Uterus (tissue), 2 donors: ENCODE measurements at regions not wholly inside any gene's neighbourhood (a gene's known extent, or its start where the extent isn't known, plus 50 kb on each side); places are given as distances from the start of the nearest gene placed in this dataset.
"Not testable (repeated sequence)": the region's sequence is repeated elsewhere in the genome, so short reads cannot be mapped to it uniquely, and the experiment has no call there.

Experiments used
- CTCF ChIP-seq, 4 experiments: fragments of 200-600 bp in 2 of 4; fragments of 450-650 bp in 2 of 4; sonication (generic) in 2 of 4; IDR thresholded peaks; one replicate each; pipeline ENCODE4 v1.5.1; 2016 to 2019; ENCODE audit warnings: antibody characterized with exemption in 4 of 4, mild to moderate bottlenecking in 2 of 4, moderate library complexity in 1 of 4
- POLR2A ChIP-seq, 2 donors: fragments of 450-650 bp; IDR thresholded peaks; one replicate each; pipeline ENCODE4 v1.6.1; 2016; ENCODE audit warnings: antibody characterized with exemption in 2 of 2, mild to moderate bottlenecking in 1 of 2, moderate library complexity in 1 of 2

- not testable (repeated sequence) for TF ChIP-seq CTCF, POLR2A (IDR thresholded peaks at IDR 0.05)
Measured at GRCh38 chr2:242069938-242070395, 200.4 kb downstream of the RTP5 start.
